ENCODE measurements at regions not wholly inside any gene's neighbourhood (a gene's known extent, or its start where the extent isn't known, plus 50 kb on each side); places are given as distances from the start of the nearest gene placed in this dataset.
"Not testable (repeated sequence)": the region's sequence is repeated elsewhere in the genome, so short reads cannot be mapped to it uniquely, and the experiment has no call there.

DNA sequence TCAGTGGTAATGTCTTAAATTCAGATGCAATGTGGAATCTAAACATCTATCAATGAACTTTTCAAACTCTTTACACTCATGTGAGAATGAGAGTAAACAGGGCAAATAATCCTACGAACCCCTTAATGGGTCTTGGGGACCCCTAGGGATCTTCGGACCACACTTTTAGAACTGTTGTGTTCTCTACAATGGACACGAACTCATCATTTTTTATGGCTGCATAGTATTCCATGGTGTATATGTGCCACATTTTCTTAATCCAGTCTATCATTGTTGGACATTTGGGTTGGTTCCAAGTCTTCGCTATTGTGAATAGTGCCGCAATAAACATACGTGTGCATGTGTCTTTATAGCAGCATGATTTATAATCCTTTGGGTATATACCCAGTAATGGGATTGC is 148.0 kb upstream of the PTPN1 start:
- DNase-seq = not testable (repeated sequence)

DNA sequence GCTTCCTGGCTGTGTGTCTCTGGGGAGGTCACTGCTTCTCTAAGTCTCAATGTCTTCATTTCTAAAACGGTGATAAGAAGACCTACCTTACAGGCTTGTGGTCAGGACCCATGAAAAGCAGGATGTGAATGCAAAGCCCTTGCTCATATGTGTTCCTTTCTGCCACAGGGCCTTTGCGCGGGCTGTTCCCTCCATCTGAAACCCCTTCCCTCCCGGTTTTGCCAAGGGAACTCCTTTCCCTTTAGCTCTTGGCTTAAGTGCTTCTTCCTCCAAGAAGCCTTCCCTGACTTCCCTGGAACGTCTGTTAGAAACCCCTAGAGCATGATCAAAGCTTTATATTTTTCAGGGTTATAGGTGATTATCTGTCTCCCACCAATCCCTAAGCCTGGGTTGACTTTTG is 147.2 kb upstream of the PTPN1 start:
- no peak for DNase-seq

DNA sequence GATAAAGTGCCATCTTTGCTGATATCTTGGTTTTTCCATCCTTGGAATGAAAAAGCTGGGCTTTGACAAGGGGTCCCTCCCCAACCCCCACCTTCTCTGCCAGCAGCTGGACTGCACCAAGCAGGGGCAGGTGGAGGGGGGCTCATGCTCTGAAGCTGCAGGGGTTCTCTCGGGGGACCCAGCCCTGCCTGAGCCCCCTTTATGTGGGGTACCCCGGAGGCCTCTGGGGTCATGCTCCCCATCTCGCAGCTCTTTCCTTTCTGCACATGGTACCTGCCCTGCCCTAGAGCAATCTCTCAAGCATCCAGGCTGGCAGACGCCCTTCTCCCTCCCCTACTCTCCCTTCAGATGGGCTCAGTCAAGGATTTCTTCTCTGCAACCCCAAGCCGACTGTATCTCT is 146.7 kb upstream of the PTPN1 start:
- DNase-seq = no peak

DNA sequence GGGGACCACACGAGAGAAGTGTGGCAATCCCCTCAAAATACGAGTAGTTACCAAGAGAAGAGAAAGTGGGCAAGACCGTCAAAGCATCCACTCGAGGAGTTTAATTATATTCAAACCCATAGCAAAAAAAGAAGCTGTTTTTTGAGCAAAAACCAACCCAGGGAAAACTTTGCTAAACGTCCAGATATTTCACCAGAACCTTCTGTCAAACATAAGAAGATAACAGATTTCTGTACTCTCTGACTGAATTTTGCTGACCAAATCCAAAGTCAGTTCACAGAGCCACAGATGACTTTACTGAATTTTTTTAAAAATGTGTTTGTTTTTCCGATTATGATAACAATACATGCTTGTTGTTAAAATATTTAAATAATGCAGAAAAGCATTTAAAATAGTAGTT is 145.6 kb upstream of the PTPN1 start:
- no peak for DNase-seq

DNA sequence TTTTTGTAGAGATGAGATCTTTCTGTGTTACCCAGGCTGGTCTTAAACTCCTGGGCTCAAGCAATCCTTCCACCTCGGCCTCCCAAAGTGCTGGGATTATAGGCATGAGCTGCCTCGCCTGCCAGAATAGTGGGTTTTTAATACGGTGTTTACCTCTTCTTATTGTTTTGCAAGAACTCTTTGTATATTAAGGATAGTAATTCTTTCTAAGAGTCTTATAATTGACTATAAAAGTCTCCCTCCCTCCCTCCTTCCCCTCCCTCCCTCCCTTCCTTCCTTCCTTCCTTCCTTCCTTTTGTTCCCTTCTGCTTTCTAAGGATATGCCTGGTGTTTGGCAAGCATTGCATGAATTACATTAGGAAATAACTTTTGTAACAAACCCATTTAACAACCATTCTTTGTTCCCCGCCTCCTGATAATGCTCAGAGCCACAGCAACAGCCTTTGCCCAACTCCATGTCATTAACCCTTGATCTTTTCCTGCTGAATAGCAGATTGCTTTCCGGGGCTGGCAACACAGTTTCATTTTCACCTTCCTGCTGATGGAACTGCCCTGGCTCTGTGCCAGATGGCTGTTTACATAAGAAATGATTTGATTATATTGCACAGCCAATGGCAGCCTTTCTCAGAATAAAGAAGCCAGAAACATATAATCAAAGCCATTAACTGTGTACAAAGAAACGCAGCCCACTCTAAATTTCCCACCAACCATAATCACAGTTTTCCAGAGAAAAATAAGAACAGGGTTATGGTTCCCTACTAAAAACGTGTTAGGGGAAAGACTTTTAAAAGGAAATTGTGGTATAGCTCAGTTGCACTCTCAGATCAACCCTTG is 143.7 kb upstream of the PTPN1 start:
- peak in 1 of 5 experiments; percentile 81 for DNase-seq

DNA sequence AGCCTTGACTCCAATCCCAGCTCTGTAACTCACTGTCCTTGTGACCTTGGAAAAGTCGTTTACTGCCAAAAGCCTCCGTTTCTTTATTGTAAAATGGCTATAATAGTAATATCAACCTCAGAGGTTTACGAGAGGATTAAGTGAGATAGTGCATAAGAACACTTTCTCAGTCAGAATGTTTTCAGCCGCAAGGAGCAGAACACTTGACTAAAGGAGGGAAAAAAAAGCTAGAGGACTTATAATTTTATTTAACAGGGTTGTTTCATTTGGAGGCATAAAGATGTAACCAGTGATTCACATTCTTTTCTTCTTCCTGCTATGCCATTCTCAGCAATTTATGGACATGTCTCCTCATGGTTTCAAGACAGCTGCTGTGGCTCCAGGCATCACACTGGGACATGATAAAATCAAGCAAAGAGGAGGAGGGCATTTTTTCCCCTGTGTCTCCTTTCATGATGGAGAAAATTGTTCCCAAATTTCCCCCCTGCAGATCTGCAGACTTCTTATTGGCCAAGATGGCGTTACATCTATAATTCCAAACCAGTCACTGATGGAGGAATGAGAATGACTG is 143.0 kb upstream of the PTPN1 start:
- DNase-seq = no peak

DNA sequence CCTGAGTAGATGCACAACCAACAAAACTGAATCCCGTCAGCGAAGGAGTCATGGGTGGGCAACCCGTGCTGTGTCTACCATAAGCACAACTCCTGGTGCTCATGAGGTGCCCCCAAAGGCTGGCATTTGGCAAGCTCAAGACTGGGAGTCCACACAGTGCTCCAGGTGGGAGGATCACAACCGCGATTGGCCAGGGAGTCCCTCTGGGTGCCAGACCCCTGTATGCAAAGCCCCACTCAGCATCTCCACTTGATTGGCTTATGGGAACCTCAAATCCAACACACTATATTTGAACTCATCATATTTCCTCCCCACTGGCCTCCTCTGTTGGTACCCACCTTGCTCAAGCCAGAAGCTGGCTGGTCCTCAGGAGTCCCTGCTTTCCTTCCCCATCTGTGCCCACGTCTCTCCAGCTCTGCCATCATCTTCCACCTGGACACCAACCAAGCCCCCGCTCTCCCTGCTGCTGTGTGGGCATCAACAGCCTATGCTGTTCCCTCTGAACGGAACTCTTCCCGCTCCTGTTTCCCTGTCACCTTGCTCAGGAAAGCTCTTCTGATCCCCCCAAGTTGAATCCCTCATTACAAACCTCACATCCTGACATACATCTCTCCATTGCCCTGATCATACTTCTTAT is 142.3 kb upstream of the PTPN1 start:
- no peak for DNase-seq

DNA sequence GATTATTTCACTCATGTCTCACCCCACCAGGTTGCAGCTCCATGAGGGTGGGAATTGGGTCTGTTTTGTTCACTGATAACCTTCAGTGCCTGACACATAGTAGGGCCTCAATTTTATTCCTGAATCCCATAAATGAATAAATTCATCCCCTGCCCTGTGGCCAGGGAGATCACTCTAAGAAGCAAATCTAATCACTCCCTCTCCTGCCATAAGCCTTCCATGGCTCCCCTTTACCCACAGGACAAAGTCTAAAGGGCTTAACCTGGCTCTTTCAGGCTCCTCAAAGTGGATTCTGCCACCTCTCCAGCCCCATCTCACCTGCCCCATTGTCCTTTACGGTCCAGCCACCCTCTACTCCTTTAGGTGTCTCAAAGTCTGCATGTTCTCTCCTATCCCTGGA is 141.8 kb upstream of the PTPN1 start:
- DNase-seq = no peak

DNA sequence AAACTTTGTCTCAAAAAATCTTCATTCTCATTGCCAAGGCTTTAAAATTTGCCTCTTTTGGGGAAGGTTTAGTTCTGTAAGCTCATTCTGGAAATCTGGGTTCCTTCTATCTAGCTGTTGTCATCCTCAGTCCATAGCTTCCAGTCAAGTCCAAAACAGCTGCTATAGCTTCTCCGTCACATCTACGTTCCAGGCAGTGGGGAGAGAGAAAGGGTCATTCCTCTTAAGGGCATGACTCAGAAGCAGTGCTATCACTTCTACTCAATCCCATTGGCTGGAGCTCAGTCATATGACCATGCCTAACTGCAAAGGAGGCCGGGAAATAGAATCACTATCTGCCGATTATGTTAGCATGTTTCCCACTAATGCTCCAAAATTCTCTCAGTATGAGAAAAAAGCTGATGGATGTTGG is 141.4 kb upstream of the PTPN1 start:
- no peak for DNase-seq

DNA sequence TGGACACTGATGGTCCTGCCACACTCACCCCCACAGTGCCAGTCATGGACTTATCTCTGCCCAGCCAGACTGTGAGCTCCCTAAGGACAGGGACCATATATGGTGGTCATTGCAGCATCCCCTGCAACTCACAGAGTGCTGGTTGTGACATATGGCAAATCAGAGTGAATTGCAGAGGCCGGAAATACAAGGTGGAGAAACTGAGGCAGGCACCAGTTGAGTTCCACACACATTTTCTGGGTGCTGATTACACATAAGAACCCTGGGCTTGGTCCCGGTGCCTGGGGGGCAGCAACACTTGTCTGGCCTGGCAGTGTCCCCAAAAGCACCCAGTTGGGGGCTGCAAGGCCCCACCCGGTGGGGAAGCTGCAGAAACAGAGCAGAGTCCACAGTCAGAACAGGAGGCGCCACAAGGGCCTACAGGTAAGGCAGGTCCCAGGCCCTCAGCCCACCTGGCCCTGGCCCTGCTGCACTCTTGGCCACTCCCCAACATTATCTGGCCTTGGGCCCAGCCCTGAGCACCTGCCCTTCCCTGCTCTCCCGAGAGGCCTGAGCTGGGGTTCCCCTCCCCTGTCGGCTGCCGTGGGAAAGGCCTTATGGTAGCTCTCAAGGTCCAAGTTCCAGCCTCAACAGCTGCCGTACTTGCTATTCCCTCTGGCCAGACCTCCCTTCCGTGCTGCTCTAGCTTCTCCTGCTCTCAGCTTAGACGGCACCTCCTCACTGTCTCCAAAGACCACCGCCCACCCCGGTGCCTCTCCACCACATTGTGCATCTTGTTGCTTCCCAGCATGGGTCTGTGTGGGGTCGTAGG is 140.8 kb upstream of the PTPN1 start:
- DNase-seq = no peak

DNA sequence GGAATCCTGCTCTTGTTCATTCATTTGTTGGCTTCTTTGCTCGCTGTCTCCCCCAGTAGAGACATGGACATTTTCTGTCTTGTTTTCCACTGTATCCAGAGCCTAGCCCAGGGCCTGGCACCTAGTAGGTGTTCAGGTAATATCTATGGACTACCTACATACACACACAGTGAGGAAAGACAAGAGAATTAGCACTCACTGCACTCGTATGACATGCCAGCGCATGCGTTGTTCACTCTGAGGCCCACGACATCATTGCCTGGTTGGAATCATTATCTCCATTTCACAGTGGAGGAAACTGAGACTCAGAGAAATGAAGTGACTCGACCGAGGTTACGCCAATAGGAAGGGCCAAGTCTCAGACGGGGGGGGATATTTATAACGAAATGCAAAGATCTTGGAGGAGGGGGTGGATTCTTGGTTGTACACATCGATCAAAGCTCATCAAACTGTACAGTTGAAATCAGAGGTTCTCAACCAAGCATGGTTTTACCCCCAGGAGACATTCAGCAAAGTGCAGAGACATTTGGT is 140.1 kb upstream of the PTPN1 start:
- no peak for DNase-seq

DNA sequence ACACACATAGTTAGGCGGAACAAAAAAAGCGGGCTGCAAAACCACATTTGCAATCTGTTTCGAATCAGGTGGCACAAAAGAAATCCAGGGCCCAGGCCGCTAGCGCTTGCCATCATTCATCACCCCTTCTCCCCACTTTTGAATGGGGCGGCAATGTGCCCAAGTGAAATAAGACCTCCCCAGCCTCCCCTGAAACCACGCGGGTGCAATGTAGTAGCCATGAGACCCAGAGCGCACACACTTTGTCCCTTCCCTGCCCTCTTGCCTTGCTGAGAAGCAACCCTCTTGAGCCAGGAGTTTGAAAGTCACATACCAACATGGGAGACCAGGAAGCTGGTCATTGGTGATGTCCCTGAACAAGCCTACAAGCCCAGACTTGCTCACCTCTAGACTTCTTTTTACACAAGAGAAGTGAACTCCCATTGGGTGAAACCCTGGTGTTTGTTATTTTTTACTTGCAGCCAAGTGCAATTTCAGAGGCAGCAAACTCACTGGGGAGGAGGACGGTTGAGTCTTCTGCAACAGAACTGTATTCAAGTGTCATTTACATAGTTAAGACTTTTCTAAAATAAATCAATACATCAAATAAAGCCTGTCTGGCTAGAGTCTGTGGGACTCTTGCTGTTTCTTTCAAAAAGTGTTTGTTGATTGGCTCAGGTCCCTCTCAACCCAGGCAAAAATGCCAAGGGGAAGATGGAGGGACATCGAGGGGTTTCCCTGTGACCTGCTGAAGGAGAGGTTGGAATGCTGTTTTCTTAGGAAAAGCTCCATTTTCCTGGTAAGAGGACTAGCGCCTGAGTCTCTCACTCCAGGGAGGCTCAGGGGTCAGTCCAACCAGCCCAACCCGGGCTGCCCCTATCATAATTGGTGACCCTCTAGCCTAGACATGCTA is 138.1 kb upstream of the PTPN1 start:
- no peak for DNase-seq

DNA sequence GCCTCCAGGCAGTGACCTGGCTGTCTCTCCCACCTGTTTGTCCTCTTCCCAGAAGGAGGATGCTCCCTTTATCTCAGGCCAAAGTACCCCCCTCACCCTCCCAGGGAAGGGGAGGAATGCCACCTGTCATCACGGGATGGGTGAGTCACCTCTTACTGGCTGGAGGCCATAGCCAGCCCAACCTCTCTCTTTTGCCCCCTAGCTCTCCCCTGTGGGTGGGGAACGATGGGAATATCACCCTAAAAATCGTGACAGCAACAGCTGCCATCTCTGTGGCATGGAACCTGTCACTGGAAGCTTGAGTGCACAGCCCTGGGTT is 137.5 kb upstream of the PTPN1 start:
- no peak for DNase-seq

DNA sequence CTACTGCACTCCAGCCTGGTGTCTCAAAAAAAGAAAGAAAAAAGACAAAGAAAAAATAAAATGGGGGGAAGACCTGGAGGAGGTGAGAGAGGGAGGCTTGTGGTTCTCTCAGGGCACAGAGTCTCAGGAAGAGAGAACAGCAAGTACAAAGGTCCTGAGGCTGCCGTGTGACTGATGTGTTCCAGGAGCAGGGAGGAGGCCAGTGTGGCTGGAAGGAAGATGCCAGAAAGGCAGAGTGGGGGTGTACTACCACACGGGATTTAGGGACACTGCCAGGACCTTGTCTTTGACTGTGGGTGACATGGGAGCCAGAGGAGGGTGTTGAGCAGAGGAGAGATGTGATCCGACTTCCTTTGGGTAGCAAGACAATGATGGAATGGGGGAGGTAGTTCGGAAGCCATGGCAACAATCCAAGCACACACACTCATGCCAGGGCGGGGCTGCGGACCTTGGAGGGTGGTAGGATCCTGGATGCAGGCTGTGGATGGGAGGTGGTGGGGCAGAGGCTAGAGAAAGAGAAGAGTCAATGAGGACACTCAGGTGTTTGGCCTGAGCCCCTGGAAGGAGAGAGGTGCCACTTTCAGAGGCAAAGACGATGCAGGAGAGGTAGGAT is 136.4 kb upstream of the PTPN1 start:
- DNase-seq = no peak

DNA sequence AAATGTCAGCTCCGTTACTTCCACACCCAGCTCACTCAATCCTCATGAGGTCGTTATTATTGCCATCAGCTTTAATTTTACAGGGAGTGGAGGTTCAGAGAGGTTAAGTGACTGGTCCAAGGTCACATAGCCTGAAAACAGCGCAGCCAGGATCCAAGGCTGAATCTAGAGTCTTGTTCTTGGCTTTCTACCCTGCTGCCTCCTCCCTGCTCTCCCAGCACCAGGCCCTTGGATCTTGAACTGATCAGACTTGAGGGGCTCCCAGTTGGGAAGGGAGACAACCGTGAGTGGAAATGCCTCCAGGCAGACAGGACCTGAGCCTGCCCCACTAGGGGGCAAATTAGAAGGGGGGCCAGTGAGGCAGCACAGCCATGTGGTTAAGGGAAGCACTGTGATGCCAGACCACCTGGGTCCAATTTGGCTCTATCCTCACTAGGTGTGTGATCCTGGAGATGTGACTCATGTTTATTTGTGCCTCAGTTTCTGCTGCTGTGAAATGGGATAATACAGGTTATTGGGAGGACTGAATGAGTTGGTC is 135.6 kb upstream of the PTPN1 start:
- no peak for DNase-seq

DNA sequence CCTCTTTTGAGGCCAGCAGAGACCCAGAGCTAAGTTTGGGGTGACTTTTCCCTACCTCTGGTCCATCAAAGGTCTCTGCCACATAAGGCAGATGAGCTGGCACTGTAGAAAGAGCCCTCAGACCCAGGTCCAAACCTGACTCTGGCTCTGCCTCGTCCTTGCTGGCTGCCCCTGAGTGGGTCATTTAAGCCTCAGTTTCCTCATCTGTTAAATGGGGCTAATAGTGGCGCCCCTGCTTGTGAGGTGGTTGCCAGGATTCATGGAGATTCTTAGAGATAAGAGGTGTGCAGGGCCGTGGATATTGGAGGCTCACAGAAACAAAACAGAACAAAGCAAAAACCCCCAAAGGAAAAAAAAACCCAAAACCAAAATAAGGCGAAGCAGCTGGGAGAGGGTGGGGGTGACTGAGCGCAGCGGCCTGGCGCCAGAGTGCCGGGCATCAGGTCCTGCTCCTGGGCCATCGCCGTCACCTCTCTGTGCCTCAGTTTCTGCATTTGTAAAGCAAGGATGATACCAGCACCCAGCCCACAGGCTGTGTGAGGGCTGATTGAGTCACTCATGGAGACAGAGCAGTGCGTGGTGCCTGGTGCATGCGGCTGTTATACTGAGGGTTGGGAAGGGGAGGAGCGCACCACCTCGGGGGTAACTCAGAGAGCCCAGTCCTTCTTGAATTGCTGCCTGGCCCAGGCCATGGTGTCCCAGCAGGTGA is 133.8 kb upstream of the PTPN1 start:
- no peak for DNase-seq

DNA sequence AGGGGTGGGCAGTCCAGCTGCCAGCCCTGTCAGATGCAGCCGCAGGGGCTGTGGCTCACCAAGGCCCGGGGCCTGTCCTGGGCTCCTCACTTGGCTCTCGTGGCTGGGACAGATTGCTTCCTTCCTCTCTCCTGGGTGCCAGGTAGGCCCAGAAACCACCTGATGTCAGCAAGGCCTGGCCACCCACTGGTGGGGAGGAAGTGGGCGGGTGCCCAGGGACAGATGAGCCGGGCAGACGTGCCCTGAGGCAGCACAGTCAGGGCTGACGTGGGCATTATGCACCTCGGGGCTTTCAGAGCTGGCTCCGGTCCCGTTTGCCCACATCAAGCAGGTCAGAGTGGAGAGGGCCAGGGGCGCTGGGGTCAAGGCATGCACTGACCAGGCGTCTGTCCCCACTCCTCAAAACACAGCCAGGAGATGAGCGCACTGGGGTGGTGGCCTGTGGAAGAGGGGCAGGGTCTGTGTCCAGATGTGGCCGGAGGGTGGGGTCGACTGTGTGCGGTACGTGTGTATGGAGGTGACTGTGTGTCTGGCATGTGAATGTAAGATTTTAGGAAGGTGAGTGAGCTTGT is 133.2 kb upstream of the PTPN1 start:
- DNase-seq = peak in 1 of 5 experiments; percentile 63

DNA sequence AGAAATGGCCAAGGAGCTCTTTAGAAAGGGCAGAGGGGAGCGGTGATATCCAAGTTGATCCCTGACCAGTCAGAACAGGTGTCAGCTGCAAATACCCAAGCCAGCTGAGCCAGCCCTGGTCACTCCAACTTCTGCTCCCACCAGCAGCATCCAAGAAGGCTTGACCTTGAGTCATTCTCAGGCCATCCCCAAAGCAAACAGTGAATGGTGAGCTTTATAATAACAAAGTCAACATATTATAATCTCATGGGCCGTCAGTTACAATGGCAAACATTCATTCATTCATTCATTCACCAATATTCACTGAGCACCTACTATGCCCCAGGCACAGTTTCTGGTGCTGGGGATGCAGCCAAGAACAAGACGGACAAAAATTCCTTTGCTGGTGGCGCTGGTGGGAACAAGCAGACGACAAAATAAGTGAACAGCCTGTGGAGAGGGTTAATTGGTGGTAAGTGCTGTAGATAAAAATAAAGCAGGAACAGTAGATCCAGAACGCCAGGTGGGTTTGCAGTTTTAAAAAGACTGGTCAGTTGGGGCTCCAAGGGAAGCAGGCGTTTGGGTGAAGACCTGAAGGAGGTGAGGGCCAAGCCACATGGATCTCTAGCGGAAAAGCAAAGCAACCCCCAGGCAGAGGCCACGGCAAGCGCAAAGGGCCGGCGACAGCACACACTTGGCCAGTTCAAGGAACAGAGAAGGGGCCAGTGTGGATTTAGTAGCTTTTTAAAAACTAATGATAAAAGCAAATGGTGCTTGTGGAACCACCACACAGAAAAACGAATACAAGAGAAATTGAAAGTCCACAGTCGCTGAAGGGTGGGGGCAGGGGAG is 131.8 kb upstream of the PTPN1 start:
- DNase-seq = no peak

Measured in T-helper 2 cell (primary cell).